HG03439 (cell line): ENCODE measurements at regions not wholly inside any gene's neighbourhood (a gene's known extent, or its start where the extent isn't known, plus 50 kb on each side); places are given as distances from the start of the nearest gene placed in this dataset.
"Not testable (repeated sequence)": the region's sequence is repeated elsewhere in the genome, so short reads cannot be mapped to it uniquely, and the experiment has no call there.

Source experiments
- ATAC-seq: cut with Tn5 transposase; IDR thresholded peaks from one replicate; pipeline ENCODE4 v1.9.1; 2021; ENCODE audit warnings: mild to moderate bottlenecking, moderate library complexity; ENCODE audit not compliant: unreplicated experiment

DNA sequence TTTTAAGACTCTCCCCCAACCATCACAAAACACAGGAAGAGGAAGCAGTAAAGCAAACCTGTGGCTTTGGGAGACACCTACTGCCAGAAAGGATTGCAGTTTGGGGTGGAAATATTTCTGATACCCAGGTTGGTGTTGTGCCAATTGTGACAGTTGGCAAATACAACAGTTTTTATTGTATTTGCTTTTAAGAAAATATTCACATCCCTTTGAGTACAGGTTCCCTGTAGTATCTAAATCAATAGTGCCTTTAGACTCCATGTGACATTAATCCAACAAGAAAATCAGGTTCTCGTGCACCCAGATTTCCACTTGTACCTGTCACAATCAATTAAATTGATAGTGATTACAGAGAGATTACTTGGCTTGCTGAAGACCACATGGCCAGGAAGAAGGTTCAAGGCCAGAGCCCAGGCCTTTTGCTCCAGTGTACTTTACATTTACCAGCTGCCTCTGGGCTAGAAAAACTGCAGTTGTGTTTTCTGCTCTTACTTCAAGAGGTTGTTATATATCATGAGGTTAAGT is 361.2 kb downstream of the ATP23 start:
- ATAC-seq = no peak

DNA sequence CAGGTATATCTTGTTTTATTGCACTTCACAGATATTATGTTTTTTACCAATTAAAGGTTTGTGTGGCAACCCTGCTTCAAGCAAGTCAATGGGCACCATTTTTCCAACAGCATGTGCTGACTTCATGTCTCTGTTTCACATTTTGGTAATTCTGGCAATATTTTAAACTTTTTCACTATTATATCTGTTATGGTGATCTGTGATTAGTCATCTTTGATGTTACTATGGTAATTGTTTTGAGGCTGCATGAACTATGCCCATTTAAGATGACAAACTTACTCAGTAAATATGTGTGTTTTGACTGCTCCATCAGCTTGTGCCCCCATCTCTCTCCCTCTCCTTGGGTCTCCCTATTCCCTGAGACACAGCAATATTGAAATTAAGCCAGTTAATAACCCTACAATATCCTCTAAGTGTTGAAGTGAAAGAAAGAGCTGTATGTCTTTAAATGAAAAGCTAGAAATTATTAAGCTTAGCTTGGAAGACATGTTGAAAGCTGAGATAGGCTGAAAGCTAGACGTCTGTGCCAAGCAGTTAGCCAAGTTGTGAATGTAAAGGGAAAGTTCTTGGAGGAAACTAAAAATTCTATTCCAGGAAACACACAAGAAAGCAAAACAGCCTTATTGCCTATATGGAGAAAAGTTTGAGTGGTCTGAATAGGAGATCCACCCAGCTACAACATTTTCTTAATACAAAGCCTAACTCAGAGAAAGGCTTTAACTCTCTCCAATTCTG is 365.1 kb downstream of the ATP23 start:
- no peak for ATAC-seq

DNA sequence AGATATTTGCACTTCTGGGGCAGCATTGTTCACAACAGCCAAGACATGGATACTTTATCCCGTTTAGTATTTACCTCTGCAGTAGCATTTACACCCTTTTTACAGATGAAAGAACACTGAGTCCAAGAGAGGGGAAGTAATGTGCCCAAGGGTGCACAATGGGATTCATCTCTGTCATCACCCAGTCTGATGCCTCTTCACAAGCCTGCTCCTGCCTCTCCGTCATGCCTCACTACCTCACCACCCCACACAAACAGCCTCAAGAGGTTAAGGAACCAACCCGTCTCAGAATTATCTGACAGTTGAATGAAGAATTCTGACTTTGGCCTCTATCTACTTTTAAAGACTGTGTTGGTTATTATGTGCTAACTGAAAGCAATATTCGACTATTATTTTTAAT is 368.4 kb downstream of the ATP23 start:
- no peak for ATAC-seq

DNA sequence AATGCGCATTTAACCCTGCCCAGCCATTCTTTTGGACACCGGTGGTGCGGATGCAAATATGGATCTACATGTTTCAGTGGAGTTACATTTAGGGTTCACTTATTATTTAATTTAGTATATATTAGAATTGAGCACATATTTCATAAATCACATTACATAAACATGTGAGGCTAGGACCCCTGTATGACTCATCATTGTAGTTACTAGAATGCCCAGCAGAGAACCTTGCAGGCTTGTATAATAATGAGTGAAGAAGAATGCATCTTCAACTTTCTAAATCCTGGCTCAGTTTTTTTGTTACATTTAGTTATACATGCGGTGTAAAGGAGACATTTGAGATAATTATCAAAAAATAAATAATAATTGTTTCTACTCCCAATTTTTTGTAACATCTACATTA is 369.0 kb downstream of the ATP23 start:
- ATAC-seq = no peak

DNA sequence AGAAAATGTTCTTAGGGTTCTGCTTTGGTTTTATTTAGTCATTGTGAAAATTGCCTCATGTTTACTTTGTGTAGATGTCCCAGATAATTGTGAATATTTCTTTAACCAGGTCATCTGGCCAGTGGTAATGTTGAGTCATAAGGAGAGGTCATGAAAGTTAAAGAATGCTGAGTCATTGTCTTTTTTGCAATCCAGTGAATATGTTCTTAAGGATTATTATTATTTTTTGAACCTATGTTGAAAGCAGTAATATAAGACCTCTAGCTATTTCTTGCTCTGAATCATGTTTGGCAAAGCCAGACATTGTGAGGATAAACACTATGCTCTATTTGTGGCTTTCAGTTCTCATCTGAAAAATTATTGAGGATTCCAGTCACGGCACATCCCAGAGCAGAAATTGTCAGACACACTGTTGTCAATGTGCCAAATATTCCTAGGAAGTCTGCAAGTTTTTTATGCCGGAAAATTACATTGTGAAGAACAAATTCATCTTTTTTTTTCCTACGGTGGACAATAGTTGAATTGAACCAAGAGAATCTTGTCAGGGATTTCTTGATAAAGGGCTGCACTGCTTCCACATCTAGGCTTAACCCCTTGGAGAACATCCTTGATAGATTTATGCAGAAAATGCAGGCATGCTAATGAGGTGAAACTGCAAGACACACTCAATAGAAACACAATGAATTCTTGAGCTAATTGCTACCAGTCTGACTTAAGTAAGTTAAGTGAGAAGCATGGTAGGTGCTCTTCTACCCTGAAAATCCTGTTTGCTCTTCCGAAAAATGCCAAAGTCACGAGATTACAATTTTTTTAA is 369.6 kb downstream of the ATP23 start:
- peak; percentile 73 for ATAC-seq

DNA sequence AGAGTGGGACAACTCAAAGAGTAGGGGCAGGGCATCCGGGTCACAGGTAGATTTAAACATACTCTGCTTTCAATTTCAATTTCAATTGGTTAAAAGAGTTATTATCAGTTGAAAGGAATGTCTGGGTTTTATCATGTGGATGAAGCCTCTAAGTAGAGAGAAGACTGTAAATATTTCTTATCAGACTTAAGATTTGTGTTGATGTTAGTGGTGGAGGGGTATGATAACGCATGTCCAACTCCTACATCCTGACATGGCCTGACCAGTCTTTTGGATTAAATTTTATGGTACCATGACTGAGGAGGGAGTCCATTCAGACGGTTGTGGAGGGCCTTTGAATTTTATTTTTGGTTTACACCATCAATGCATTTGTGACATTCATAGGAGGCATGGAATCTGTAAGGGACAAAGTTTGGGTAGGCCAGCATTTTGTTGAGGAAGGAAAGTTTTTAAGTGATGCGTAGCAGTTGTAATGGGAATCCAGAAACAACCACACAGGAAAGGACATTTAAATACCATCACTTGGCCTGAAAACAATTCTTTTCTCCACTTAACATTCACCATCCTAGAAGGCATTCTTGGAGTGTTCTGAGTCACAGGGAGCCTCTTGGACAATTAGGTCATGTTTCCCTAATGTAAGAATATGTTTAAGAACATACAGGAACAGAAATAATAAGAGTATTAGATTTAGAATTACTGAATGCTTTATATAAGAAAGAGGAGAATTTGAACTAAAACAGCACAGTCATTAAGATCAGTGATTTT is 371.9 kb downstream of the ATP23 start:
- ATAC-seq = no peak

DNA sequence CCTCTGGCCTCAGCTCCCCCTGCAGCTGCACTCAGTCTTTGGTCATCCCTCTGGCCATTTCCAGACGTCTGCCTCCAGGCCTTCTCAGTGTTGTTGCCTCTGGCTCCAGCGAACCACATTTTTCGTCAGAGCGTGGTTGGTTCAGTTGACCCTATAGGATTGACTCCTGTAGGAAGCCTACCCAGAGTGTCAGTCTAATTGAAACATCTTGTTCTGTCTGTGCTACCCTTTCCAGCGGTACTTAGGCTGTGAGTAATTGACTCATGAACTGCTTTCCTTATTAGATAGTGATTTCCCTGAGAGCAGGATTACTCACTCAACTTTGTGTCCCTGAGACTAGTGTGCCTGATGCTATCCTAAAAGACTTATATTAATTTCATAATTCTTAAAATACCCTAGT is 373.2 kb downstream of the ATP23 start:
- no peak for ATAC-seq

DNA sequence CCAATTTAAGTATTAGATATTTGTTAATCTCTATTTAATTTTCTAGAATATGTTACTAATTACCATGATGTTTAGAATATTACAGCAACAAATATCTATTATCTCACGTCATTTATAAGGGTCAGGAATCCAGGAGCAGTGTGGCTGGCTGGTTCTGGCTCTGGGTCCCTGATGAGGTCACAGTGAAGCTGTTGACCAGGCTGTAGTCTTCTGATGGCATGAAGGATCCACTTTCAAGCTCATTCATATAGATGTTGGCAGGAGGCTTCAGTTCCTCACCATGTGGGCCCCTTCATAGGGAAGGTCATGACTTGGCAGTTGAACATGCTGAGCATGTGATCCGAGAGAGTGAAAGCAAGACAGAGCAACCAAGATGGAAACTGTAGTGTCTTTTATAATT is 375.6 kb downstream of the ATP23 start:
- ATAC-seq = no peak

DNA sequence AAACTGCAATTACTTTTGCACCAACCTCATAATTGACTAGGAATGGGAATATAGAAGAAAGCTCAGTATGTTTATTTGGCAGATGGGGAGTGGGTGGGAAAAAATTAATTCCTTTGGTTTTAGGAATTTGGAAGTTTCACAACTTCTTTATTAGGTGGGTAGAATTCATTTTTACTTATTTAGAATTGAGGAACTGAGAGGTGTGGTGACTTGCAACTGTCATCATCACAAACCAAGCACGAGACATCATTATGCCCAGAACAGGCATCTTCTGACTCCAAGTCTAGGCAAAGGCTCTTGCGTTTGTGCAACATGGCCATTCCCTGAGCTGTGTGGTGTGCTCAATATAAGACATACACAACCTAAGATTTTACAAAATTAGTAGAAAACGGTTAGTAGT is 380.0 kb downstream of the ATP23 start:
- peak; percentile 73 for ATAC-seq

DNA sequence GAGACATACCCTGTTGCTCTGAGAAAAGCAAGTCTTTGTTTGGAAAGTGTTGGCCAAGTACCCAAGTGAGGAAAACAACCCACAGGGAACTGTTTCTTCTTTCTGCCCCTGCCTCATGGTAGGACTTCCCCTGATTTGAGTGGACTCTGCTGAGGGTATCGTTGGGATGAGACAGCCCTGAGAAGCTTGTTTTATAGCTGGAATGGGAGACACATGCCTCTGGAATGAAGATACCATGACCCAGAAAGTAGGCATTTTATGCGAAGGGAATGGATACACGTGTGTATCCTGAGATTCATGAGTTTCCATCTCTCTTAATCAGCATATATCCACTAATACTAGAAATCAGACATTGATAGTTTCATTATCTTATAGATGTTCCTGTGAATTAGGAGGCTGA is 382.3 kb downstream of the ATP23 start:
- ATAC-seq = no peak

DNA sequence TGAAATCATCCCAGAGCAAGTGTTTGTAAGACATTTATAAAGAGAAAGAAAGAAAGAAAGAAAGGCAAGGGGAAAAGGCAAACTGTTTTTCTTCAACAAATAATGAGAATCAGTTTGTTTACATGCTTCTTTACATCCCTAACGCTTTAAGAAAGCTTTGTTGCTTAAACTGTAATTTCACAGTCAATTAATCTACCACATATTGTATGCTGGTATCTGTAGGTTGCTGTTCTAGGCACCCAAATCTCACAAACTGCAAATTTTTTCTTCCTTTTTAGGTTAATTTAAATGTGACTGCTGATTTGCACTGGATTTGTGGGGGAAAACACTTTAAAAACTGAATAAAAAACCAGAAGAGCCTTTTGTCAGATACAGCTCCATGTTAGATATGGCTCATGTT is 384.2 kb downstream of the ATP23 start:
- no peak for ATAC-seq

DNA sequence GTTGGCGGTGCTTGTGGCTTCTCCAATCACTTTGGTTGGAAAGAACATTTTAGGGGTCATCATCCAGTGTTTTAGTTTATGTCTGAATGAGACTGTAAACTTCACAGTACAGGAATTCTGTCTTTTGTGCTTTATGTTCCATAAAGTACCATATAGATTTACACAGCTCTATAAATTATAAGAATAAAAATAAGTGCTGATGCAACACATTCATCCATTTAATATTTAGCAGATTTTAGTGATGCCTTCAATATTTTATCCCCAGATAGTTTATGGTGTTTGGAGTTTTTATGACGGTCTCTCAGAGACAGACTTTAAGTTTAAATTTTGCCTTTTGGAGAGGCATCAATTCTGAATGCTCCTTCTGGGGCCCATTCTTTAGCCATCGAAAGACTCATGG is 385.2 kb downstream of the ATP23 start:
- no peak for ATAC-seq

DNA sequence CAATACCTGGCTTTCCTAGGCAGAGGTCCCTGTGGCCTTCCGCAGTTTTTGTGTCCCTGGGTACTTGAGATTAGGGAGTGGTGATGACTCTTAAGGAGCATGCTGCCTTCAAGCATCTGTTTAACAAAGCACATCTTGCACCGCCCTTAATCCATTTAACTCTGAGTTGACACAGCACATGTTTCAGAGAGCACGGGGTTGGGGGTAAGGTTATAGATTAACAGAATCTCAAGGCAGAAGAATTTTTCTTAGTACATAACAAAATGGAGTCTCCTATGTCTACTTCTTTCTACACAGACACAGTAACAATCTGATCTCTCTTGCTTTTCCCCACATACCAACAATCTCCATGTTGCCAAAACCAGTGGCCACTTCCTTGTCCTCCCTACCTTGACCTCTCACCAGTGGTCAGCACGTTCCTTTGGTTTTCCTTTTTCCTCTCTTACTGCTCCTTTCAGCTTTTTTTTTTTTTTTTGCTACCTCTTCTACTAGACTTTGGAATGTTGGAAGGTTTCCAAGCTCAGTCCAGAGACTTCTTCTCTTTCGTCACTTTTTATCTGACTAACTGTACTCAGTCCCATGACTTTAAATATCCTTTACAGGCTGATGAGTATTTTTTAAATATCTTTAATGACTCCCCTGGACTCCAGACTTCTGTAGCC is 395.3 kb downstream of the ATP23 start:
- ATAC-seq = not testable (repeated sequence)

DNA sequence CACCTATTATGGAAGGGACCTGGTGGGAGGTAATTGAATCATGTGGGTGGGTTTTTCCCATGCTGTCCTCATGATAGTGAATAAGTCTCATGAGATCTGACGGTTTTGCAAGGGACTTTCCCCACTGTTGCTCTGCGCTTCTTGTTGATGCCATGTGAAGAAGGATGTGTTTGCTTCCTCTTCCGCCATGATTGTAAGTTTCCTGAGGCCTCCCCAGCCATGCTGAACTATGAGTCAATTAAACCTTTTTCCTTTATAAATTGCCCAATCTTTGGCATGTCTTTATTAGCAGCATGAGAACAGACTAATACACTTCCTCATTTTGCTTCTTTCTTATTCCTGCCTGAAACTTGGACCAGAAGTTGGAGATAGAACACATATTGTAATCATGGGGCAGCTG is 396.2 kb downstream of the ATP23 start:
- not testable (repeated sequence) for ATAC-seq

DNA sequence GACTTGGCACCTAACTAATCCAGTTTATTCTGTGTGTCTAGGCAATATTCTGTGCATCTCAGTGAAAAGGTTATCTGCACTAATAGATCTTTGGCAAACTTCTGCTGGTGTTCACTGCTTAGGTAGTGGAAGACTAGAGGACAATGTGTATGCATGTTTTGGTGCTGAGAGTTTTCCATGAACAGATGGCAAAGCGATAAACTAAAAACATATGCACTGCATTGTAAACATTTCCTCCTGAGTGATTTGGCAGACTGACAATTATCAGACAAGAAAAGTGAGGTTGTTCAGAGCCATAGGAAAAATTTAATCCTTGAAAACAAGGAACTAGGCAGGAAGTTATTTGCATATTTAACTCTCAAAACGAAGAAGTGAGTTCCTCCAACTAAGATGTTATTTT is 400.4 kb downstream of the ATP23 start:
- no peak for ATAC-seq

DNA sequence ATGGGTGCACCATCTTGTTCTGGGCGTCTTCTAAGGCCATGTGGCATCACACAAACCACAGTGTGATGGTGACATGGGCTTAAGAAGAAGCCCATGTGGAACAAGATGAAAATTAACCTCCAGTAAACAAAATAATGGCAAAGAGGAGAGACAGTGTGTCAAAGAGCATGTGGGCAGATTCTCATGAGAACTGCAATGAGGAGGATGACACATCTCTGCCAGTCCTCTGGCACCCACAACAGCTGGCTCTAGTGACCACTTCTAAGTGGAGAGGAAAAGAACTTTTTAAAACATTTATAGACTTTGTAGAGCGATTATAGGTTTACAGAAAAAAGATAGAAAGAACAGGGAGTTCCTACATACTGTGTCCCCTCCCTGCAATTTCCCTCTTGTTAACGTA is 401.4 kb downstream of the ATP23 start:
- no peak for ATAC-seq

DNA sequence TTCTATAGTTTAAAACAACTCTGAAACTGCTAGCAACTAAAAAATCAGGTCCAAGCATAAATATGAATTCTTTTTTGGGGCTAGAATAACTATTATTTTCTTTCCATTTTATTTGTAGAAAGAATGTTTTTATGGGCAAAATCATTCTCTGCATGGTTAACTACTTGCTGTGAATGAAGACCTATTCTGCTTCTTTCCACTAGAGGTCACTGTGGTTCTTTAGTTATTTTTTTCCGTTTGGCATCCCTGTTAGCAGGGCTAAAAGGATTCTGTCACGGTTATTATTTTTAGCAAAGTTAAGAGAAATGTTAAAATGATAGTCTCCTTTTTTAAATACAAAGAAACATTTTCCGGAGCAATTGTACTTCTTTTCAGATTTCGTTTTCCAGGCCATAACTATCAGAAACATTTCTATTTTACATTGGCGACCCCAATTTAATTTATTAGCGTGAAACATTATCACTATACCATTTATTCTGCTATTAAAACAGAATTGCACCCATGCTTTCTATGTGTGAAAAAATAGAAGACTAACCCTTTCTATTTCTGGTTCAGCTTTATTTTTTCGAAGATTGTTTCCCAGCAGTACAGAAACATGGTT is 404.8 kb downstream of the ATP23 start:
- no peak for ATAC-seq

DNA sequence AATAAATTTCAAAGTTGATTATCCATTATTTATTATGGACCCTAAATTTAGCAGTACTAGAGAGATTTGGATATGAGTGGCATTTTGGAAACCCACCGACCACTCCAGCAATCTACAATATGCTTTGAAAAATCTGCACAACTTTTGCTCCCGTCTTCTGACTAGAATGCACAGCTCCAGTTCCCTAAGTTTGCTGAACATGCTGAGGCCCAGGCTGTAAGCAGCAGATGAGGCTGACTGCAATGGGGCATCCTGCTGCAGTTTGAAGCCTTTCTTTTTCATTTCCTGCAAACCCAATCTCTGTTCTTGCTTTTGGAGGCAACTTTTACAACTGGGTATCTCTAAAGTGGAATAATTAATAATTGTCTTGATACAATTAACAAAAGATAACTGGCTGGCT is 405.8 kb downstream of the ATP23 start:
- no peak for ATAC-seq

DNA sequence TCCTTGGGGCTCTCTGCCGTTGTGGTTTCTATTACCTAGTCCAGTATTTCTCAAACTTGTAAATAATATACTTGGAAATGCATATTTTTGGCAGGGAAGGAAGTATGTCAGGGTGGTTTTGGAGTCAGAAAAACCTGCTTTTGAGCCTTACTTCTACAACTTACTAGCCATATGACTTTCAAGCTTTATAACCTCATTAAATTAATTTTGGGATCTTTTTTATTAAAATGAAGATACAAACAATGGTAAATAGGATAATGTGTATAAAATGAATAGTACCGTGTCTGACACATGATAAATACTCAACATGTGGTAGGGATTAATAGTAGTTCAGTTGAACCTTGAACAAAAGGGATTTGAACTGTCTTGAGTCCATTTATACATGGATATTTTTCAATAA is 406.3 kb downstream of the ATP23 start:
- no peak for ATAC-seq

DNA sequence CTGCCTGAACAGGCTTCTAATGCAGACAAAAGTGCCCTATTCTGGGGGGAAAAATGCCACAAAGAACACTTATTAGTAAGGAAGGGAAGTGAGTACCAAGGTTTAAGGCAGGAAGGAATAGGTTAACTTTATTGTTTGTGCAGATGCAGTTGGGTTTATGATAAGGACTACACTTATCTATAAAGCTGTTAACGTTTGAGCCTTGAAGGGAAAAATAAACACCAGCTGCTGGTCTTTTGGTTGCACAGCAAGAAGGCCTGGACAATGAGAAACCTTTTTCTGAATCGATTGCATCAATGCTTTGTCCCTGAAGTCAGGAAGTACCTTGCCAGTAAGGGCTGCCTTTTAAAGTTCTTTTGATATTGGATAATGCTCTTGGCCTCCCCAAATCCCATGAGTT is 407.8 kb downstream of the ATP23 start:
- ATAC-seq = no peak

DNA sequence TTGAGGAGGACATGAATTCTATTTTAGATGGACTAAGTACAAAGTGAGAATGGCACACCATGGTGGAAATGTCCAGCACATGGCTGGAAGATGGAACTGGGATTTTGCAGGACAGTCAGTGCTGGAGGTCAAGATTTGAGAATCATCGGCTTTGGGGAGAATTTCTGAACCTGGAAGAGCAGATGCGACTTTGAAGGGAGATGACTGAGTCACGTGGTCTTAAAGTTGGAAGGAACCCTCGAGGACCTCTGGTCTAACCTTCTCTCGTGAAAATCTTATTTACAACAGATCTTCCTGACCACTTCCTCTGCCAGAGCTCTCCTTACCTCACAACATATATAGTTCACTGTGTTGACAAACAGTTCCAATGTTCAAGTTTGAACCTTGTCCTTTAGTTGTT is 415.4 kb downstream of the ATP23 start:
- ATAC-seq = no peak
